GM23338 (cell line): ENCODE measurements at regions not wholly inside any gene's neighbourhood (a gene's known extent, or its start where the extent isn't known, plus 50 kb on each side); places are given as distances from the start of the nearest gene placed in this dataset.

ENCODE experiments used
- ATAC-seq: fragments of 200-7000 bp; cut with Tn5 transposase; 3 replicates; pipeline ENCODE4 v1.9.1; 2020
- DNase-seq: peaks from one replicate; pipeline ENCODE4 v3.0.0-alpha.2; 2015; ENCODE audit warnings: low spot score
- H2AFZ ChIP-seq: fragments of 200-600 bp; sonication (generic); 2 replicates; pipeline ENCODE4 v1.8.0; 2016; ENCODE audit warnings: antibody characterized with exemption, mild to moderate bottlenecking, moderate library complexity
- H3F3A ChIP-seq: fragments of 200-600 bp; sonication (generic); replicated peaks from 2 replicates; pipeline ENCODE4 v1.8.0; 2017; ENCODE audit warnings: antibody characterized with exemption, mixed run types, low read depth
- H3K27ac ChIP-seq: fragments of 200-600 bp; sonication (generic); 2 replicates; pipeline ENCODE4 v1.6.1; 2016; ENCODE audit warnings: low read depth
- H3K27me3 ChIP-seq: fragments of 200-600 bp; sonication (generic); 2 replicates; pipeline ENCODE4 v1.8.0; 2016; ENCODE audit warnings: mild to moderate bottlenecking, mixed run types, moderate library complexity; ENCODE audit not compliant: insufficient read depth
- H3K36me3 ChIP-seq: fragments of 200-600 bp; sonication (generic); 2 replicates; pipeline ENCODE4 v1.8.0; 2016; ENCODE audit warnings: mild to moderate bottlenecking; ENCODE audit not compliant: insufficient read depth
- H3K4me1 ChIP-seq: fragments of 200-600 bp; sonication (generic); 2 replicates; pipeline ENCODE4 v1.8.0; 2016; ENCODE audit warnings: mild to moderate bottlenecking, moderate library complexity; ENCODE audit not compliant: insufficient read depth
- H3K4me2 ChIP-seq: fragments of 200-600 bp; sonication (generic); 2 replicates; pipeline ENCODE4 v1.7.1; 2017; ENCODE audit warnings: mixed run types
- H3K4me3 ChIP-seq: fragments of 200-600 bp; sonication (generic); 2 replicates; pipeline ENCODE4 v1.6.1; 2016; ENCODE audit warnings: mixed run types
- H3K79me2 ChIP-seq: fragments of 200-600 bp; sonication (generic); replicated peaks from 2 replicates; pipeline ENCODE4 v1.8.0; 2017; ENCODE audit warnings: mild to moderate bottlenecking; ENCODE audit not compliant: insufficient read depth
- H3K9me2 ChIP-seq: fragments of 200-600 bp; sonication (generic); 2 replicates; pipeline ENCODE4 v1.8.0; 2017; ENCODE audit not compliant: insufficient read depth
- H4K20me1 ChIP-seq: fragments of 200-600 bp; sonication (generic); replicated peaks from 2 replicates; pipeline ENCODE4 v1.8.0; 2017; ENCODE audit warnings: mild to moderate bottlenecking; ENCODE audit not compliant: insufficient read depth
- H3K27ac Mint-ChIP-seq: 2 replicates; pipeline ENCODE4 v1.8.0; 2020; ENCODE audit warnings: inconsistent platforms, mild to moderate bottlenecking, moderate library complexity, mixed read lengths
- H3K27me3 Mint-ChIP-seq: 3 replicates; pipeline ENCODE4 v1.8.0; 2022; ENCODE audit warnings: low read depth, mild to moderate bottlenecking, moderate library complexity, mixed read lengths, inconsistent platforms; ENCODE audit not compliant: insufficient read depth, poor library complexity
- H3K36me3 Mint-ChIP-seq: 3 replicates; pipeline ENCODE4 v1.8.0; 2021; ENCODE audit warnings: low read depth, mild to moderate bottlenecking, inconsistent platforms, moderate library complexity, mixed read lengths
- H3K4me1 Mint-ChIP-seq: 3 replicates; pipeline ENCODE4 v1.8.0; 2020; ENCODE audit warnings: mild to moderate bottlenecking, inconsistent platforms, mixed read lengths
- H3K4me3 Mint-ChIP-seq: 3 replicates; pipeline ENCODE4 v1.8.0; 2021; ENCODE audit warnings: moderate library complexity, mild to moderate bottlenecking, inconsistent platforms, mixed read lengths
- H3K9me3 Mint-ChIP-seq: 3 replicates; pipeline ENCODE4 v1.8.0; 2020; ENCODE audit warnings: moderate library complexity, mild to moderate bottlenecking, inconsistent platforms, mixed read lengths
- STAT1 ChIP-seq: IDR thresholded peaks from one replicate; pipeline ENCODE4 v1.6.1; 2016; ENCODE audit warnings: antibody characterized with exemption; ENCODE audit not compliant: unreplicated experiment
- TF ChIP-seq, protein P1 (sequence below): fragments of 250-450 bp; sonication (Bioruptor Pico); IDR thresholded peaks from 2 replicates; pipeline ENCODE4 v1.5.0; 2020; ENCODE audit warnings: mild to moderate bottlenecking, moderate library complexity
- TF ChIP-seq, protein P2 (sequence below): IDR thresholded peaks from one replicate; pipeline ENCODE4 v1.6.1; 2018; ENCODE audit warnings: antibody characterized with exemption; ENCODE audit not compliant: unreplicated experiment

DNA sequence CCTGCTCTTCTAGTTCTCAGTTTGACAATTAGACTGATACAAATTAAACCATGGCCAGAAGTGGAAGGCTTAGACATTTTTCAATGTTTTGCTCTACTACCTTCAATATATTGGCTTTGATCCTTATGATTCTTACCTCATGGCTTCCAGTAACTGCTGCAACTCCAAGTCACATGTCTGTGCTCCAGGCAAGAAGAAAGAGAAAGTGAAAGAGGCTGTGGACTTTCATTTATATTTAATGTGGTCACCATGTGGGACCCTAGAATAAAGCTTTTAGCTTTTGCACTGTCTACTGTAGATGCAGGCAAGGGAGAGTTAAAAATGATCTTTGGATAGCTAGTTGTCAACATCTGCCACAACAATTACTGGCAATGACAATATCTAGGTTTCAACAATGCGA is 214.3 kb upstream of the PDE3A start (continued):
- TF ChIP-seq, protein P1, sequence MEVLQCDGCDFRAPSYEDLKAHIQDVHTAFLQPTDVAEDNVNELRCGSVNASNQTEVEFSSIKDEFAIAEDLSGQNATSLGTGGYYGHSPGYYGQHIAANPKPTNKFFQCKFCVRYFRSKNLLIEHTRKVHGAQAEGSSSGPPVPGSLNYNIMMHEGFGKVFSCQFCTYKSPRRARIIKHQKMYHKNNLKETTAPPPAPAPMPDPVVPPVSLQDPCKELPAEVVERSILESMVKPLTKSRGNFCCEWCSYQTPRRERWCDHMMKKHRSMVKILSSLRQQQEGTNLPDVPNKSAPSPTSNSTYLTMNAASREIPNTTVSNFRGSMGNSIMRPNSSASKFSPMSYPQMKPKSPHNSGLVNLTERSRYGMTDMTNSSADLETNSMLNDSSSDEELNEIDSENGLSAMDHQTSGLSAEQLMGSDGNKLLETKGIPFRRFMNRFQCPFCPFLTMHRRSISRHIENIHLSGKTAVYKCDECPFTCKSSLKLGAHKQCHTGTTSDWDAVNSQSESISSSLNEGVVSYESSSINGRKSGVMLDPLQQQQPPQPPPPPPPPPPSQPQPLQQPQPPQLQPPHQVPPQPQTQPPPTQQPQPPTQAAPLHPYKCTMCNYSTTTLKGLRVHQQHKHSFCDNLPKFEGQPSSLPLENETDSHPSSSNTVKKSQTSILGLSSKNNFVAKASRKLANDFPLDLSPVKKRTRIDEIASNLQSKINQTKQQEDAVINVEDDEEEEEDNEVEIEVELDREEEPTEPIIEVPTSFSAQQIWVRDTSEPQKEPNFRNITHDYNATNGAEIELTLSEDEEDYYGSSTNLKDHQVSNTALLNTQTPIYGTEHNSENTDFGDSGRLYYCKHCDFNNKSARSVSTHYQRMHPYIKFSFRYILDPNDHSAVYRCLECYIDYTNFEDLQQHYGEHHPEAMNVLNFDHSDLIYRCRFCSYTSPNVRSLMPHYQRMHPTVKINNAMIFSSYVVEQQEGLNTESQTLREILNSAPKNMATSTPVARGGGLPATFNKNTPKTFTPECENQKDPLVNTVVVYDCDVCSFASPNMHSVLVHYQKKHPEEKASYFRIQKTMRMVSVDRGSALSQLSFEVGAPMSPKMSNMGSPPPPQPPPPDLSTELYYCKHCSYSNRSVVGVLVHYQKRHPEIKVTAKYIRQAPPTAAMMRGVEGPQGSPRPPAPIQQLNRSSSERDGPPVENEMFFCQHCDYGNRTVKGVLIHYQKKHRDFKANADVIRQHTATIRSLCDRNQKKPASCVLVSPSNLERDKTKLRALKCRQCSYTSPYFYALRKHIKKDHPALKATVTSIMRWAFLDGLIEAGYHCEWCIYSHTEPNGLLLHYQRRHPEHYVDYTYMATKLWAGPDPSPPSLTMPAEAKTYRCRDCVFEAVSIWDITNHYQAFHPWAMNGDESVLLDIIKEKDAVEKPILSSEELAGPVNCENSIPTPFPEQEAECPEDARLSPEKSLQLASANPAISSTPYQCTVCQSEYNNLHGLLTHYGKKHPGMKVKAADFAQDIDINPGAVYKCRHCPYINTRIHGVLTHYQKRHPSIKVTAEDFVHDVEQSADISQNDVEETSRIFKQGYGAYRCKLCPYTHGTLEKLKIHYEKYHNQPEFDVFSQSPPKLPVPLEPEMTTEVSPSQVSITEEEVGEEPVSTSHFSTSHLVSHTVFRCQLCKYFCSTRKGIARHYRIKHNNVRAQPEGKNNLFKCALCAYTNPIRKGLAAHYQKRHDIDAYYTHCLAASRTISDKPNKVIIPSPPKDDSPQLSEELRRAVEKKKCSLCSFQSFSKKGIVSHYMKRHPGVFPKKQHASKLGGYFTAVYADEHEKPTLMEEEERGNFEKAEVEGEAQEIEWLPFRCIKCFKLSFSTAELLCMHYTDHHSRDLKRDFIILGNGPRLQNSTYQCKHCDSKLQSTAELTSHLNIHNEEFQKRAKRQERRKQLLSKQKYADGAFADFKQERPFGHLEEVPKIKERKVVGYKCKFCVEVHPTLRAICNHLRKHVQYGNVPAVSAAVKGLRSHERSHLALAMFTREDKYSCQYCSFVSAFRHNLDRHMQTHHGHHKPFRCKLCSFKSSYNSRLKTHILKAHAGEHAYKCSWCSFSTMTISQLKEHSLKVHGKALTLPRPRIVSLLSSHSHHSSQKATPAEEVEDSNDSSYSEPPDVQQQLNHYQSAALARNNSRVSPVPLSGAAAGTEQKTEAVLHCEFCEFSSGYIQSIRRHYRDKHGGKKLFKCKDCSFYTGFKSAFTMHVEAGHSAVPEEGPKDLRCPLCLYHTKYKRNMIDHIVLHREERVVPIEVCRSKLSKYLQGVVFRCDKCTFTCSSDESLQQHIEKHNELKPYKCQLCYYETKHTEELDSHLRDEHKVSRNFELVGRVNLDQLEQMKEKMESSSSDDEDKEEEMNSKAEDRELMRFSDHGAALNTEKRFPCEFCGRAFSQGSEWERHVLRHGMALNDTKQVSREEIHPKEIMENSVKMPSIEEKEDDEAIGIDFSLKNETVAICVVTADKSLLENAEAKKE (CRISPR knock-in tag): no peak

DNA sequence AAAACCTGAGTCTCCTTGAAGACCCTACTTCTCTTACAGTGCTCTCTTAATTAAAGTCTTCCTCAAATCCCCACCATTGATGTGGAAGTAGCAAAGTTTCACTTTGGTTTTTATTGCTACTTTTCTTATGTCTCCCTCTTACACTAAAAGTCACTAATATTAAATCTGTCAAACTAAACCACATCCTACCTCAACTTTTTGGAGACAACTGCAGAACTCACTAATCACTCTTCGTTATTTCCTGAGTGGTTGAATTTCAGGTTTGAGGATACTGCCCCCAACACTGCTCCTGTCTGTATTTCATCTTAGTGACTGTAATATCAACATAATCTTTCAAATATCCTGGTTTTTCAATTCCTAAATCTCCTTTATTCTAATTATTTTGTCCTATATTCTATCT is 213.0 kb upstream of the PDE3A start:
- no peak overlapping the region for H3K4me3 Mint-ChIP-seq
- H3K27me3 ChIP-seq: no peaks in the 10 kb centered on the region
- no peak overlapping the region for H3K27ac ChIP-seq
- peaks cover 5% of the 10 kb centered on the region; the same call in 1 of the 2 replicates for H3K4me1 ChIP-seq
- H4K20me1 ChIP-seq: no peaks in the 10 kb centered on the region
- H3K36me3 ChIP-seq: no peaks in the 10 kb centered on the region
- H3F3A ChIP-seq: no peaks in the 10 kb centered on the region
- DNase-seq (no peak), ATAC-seq (no peak)
- no peaks in the 10 kb centered on the region for H3K36me3 Mint-ChIP-seq
- no peak overlapping the region for H3K4me3 ChIP-seq
- peaks cover 2% of the 10 kb centered on the region; the same call in 1 of the 3 replicates for H3K4me1 Mint-ChIP-seq
- no peak overlapping the region for H2AFZ ChIP-seq
- H3K27me3 Mint-ChIP-seq: no peaks in the 10 kb centered on the region
- no peaks in the 10 kb centered on the region for H3K9me3 Mint-ChIP-seq
- H3K9me2 ChIP-seq: no peaks in the 10 kb centered on the region
- no peaks in the 10 kb centered on the region for H3K79me2 ChIP-seq
- no peak overlapping the region for H3K27ac Mint-ChIP-seq
- H3K4me2 ChIP-seq: no peak overlapping the region
- TF ChIP-seq, protein P2, sequence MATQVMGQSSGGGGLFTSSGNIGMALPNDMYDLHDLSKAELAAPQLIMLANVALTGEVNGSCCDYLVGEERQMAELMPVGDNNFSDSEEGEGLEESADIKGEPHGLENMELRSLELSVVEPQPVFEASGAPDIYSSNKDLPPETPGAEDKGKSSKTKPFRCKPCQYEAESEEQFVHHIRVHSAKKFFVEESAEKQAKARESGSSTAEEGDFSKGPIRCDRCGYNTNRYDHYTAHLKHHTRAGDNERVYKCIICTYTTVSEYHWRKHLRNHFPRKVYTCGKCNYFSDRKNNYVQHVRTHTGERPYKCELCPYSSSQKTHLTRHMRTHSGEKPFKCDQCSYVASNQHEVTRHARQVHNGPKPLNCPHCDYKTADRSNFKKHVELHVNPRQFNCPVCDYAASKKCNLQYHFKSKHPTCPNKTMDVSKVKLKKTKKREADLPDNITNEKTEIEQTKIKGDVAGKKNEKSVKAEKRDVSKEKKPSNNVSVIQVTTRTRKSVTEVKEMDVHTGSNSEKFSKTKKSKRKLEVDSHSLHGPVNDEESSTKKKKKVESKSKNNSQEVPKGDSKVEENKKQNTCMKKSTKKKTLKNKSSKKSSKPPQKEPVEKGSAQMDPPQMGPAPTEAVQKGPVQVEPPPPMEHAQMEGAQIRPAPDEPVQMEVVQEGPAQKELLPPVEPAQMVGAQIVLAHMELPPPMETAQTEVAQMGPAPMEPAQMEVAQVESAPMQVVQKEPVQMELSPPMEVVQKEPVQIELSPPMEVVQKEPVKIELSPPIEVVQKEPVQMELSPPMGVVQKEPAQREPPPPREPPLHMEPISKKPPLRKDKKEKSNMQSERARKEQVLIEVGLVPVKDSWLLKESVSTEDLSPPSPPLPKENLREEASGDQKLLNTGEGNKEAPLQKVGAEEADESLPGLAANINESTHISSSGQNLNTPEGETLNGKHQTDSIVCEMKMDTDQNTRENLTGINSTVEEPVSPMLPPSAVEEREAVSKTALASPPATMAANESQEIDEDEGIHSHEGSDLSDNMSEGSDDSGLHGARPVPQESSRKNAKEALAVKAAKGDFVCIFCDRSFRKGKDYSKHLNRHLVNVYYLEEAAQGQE: no peak
- TF ChIP-seq, protein P1 (CRISPR knock-in tag): no peak
- no peak for TF ChIP-seq STAT1
